ENCODE measurements at regions not wholly inside any gene's neighbourhood (a gene's known extent, or its start where the extent isn't known, plus 50 kb on each side); places are given as distances from the start of the nearest gene placed in this dataset.

GRCh38 chr7:142556740-142557139 lies 192.5 kb upstream of the PRSS1 start:
- H3K36me3 Mint-ChIP-seq (ENCODE audit: low read depth) = no peaks in the 10 kb centered on the region
- ChIA-PET POLR2A (no interaction called here), CTCF (interaction anchor here (1.6 kb wide), 1 partner anchor 10 kb away, joined by 3 read pairs; no protein-coding TSS in a partner anchor)
- H3K4me3 Mint-ChIP-seq = no peak overlapping the region
- H3K4me1 Mint-ChIP-seq = peaks cover 11% of the 10 kb centered on the region
- no peaks in the 10 kb centered on the region for H3K9me3 Mint-ChIP-seq
- H3K27me3 Mint-ChIP-seq = no peaks in the 10 kb centered on the region
- no peak overlapping the region for H3K27ac Mint-ChIP-seq
- DNase-seq = no peak

GRCh38 chr7:142554560-142555532 lies 194.4 kb upstream of the PRSS1 start:
- Mint-ChIP-seq H3K9me3 (no peaks in the 10 kb centered on the region), H3K36me3 (ENCODE audit: low read depth) (no peaks in the 10 kb centered on the region), H3K27me3 (peaks cover 3% of the 10 kb centered on the region), H3K27ac (no peak overlapping the region), H3K4me1 (peaks cover 11% of the 10 kb centered on the region), H3K4me3 (no peak overlapping the region)
- CTCF ChIA-PET = interaction anchor here (0.6 to 1.8 kb wide), 5 partner anchors 15 to 864 kb away, joined by 3 to 5 read pairs (median 4); no protein-coding TSS in a partner anchor
- no peak for DNase-seq
- POLR2A ChIA-PET = interaction anchor here (0.6 kb wide), 1 partner anchor 30 kb away, joined by 3 read pairs; no protein-coding TSS in a partner anchor

GRCh38 chr7:142553216-142553615 lies 196.1 kb upstream of the PRSS1 start:
- Mint-ChIP-seq H3K4me1 (peaks cover 11% of the 10 kb centered on the region), H3K4me3 (no peak overlapping the region), H3K27ac (no peak overlapping the region), H3K36me3 (ENCODE audit: low read depth) (no peaks in the 10 kb centered on the region), H3K9me3 (no peaks in the 10 kb centered on the region), H3K27me3 (peaks cover 3% of the 10 kb centered on the region)
- CTCF ChIA-PET = interaction anchor here (1.8 kb wide), 1 partner anchor 17 kb away, joined by 3 read pairs; no protein-coding TSS in a partner anchor
- POLR2A ChIA-PET = no interaction called here
- no peak for DNase-seq

GRCh38 chr7:142548978-142549377 lies 200.3 kb upstream of the PRSS1 start:
- POLR2A ChIA-PET = no interaction called here
- Mint-ChIP-seq H3K9me3 (no peaks in the 10 kb centered on the region), H3K36me3 (ENCODE audit: low read depth) (no peaks in the 10 kb centered on the region), H3K27me3 (peaks cover 3% of the 10 kb centered on the region), H3K4me1 (no peaks in the 10 kb centered on the region), H3K27ac (no peak overlapping the region), H3K4me3 (no peak overlapping the region)
- CTCF ChIA-PET = no interaction called here
- DNase-seq = no peak

- H3K4me1 Mint-ChIP-seq = peaks cover 1% of the 10 kb centered on the region
- H3K36me3 Mint-ChIP-seq (ENCODE audit: low read depth) = no peaks in the 10 kb centered on the region
- POLR2A ChIA-PET = interaction anchor here (0.7 kb wide), 1 partner anchor 78 kb away, joined by 4 read pairs; no protein-coding TSS in a partner anchor
- H3K27ac Mint-ChIP-seq = no peak overlapping the region
- H3K9me3 Mint-ChIP-seq = no peaks in the 10 kb centered on the region
- H3K27me3 Mint-ChIP-seq = peaks cover 3% of the 10 kb centered on the region
- no peak for DNase-seq
- no peak overlapping the region for H3K4me3 Mint-ChIP-seq
- CTCF ChIA-PET = interaction anchor here (0.6 to 1.8 kb wide), 5 partner anchors 10 to 251 kb away, joined by 3 to 5 read pairs (median 3); no protein-coding TSS in a partner anchor
These were observed 202.8 kb upstream of the PRSS1 start for GRCh38 chr7:142546452-142546851.

- Mint-ChIP-seq H3K9me3 (no peaks in the 10 kb centered on the region), H3K36me3 (ENCODE audit: low read depth) (no peaks in the 10 kb centered on the region), H3K4me1 (peaks cover 21% of the 10 kb centered on the region), H3K27ac (no peak overlapping the region), H3K4me3 (no peak overlapping the region), H3K27me3 (no peaks in the 10 kb centered on the region)
- CTCF ChIA-PET = no interaction called here
- POLR2A ChIA-PET = no interaction called here
- DNase-seq = no peak
These were observed 206.3 kb upstream of the PRSS1 start for GRCh38 chr7:142542942-142543341.

GRCh38 chr7:142542105-142542504 lies 207.2 kb upstream of the PRSS1 start:
- H3K4me1 Mint-ChIP-seq = peaks cover 21% of the 10 kb centered on the region
- no peaks in the 10 kb centered on the region for H3K36me3 Mint-ChIP-seq (ENCODE audit: low read depth)
- H3K27ac Mint-ChIP-seq = peak overlapping the region; percentile 36
- ChIA-PET POLR2A (no interaction called here), CTCF (no interaction called here)
- H3K9me3 Mint-ChIP-seq = no peaks in the 10 kb centered on the region
- no peak overlapping the region for H3K4me3 Mint-ChIP-seq
- no peaks in the 10 kb centered on the region for H3K27me3 Mint-ChIP-seq
- no peak for DNase-seq

- H3K36me3 Mint-ChIP-seq (ENCODE audit: low read depth) = no peaks in the 10 kb centered on the region
- ChIA-PET POLR2A (no interaction called here), CTCF (no interaction called here)
- H3K4me3 Mint-ChIP-seq = no peak overlapping the region
- no peaks in the 10 kb centered on the region for H3K27me3 Mint-ChIP-seq
- no peak for DNase-seq
- peak overlapping the region; percentile 74 for H3K27ac Mint-ChIP-seq
- no peaks in the 10 kb centered on the region for H3K9me3 Mint-ChIP-seq
- H3K4me1 Mint-ChIP-seq = peaks cover 32% of the 10 kb centered on the region
These were observed 208.9 kb upstream of the PRSS1 start for GRCh38 chr7:142540371-142540770.

- peaks cover 37% of the 10 kb centered on the region for H3K4me1 Mint-ChIP-seq
- H3K9me3 Mint-ChIP-seq = no peaks in the 10 kb centered on the region
- H3K4me3 Mint-ChIP-seq = no peak overlapping the region
- H3K36me3 Mint-ChIP-seq (ENCODE audit: low read depth) = no peaks in the 10 kb centered on the region
- DNase-seq = no peak
- ChIA-PET POLR2A (no interaction called here), CTCF (no interaction called here)
- H3K27ac Mint-ChIP-seq = peak overlapping the region; percentile 74
- H3K27me3 Mint-ChIP-seq = no peaks in the 10 kb centered on the region
These were observed 209.4 kb upstream of the PRSS1 start for GRCh38 chr7:142539901-142540300.

- no peak overlapping the region for H3K27ac Mint-ChIP-seq
- H3K4me3 Mint-ChIP-seq = no peak overlapping the region
- ChIA-PET CTCF (interaction anchor here (1.8 kb wide), 1 partner anchor 8 kb away, joined by 5 read pairs; no protein-coding TSS in a partner anchor), POLR2A (no interaction called here)
- peaks cover 37% of the 10 kb centered on the region for H3K4me1 Mint-ChIP-seq
- no peak for DNase-seq
- no peaks in the 10 kb centered on the region for H3K9me3 Mint-ChIP-seq
- H3K27me3 Mint-ChIP-seq = no peaks in the 10 kb centered on the region
- no peaks in the 10 kb centered on the region for H3K36me3 Mint-ChIP-seq (ENCODE audit: low read depth)
These were observed 211.5 kb upstream of the PRSS1 start for GRCh38 chr7:142537760-142538159.

GRCh38 chr7:142535123-142535779 lies 214.0 kb upstream of the PRSS1 start:
- H3K27ac Mint-ChIP-seq = peak overlapping the region; percentile 76
- ChIA-PET CTCF (interaction anchor here (0.6 to 3.6 kb wide), 29 partner anchors 9 to 463 kb away, joined by 3 to 26 read pairs (median 5); partner anchors contain the start of gene EPHB6), POLR2A (no interaction called here)
- DNase-seq = peak; percentile 81
- peak overlapping the region; percentile 56 for H3K4me3 Mint-ChIP-seq
- no peaks in the 10 kb centered on the region for H3K36me3 Mint-ChIP-seq (ENCODE audit: low read depth)
- H3K27me3 Mint-ChIP-seq = peaks cover 9% of the 10 kb centered on the region
- peaks cover 33% of the 10 kb centered on the region for H3K4me1 Mint-ChIP-seq
- H3K9me3 Mint-ChIP-seq = no peaks in the 10 kb centered on the region

GRCh38 chr7:142534726-142535122 lies 214.5 kb upstream of the PRSS1 start:
- no peaks in the 10 kb centered on the region for H3K9me3 Mint-ChIP-seq
- peak overlapping the region; percentile 76 for H3K27ac Mint-ChIP-seq
- H3K27me3 Mint-ChIP-seq = peaks cover 9% of the 10 kb centered on the region
- POLR2A ChIA-PET = no interaction called here
- H3K4me1 Mint-ChIP-seq = peaks cover 27% of the 10 kb centered on the region
- DNase-seq = no peak
- H3K4me3 Mint-ChIP-seq = no peak overlapping the region
- CTCF ChIA-PET = interaction anchor here (0.6 to 3.6 kb wide), 24 partner anchors 9 to 464 kb away, joined by 3 to 26 read pairs (median 5); partner anchors contain the start of gene EPHB6
- H3K36me3 Mint-ChIP-seq (ENCODE audit: low read depth) = no peaks in the 10 kb centered on the region

GRCh38 chr7:142533920-142534319 lies 215.4 kb upstream of the PRSS1 start:
- ChIA-PET POLR2A (no interaction called here), CTCF (interaction anchor here (1.0 to 3.6 kb wide), 6 partner anchors 9 to 309 kb away, joined by 3 to 26 read pairs (median 4); no protein-coding TSS in a partner anchor)
- peaks cover 9% of the 10 kb centered on the region for H3K27me3 Mint-ChIP-seq
- no peaks in the 10 kb centered on the region for H3K9me3 Mint-ChIP-seq
- H3K36me3 Mint-ChIP-seq (ENCODE audit: low read depth) = no peaks in the 10 kb centered on the region
- H3K27ac Mint-ChIP-seq = no peak overlapping the region
- no peak for DNase-seq
- no peak overlapping the region for H3K4me3 Mint-ChIP-seq
- H3K4me1 Mint-ChIP-seq = peaks cover 19% of the 10 kb centered on the region
